ENCODE measurements at regions not wholly inside any gene's neighbourhood (a gene's known extent, or its start where the extent isn't known, plus 50 kb on each side); places are given as distances from the start of the nearest gene placed in this dataset.

- no peak for DNase-seq
These were observed 143.3 kb downstream of the RRAGC start for GRCh38 chr1:38716229-38716628.

- DNase-seq, result no peak
These were observed 144.2 kb downstream of the RRAGC start for GRCh38 chr1:38715415-38715814.

- DNase-seq, result no peak
These were observed 147.5 kb downstream of the RRAGC start for GRCh38 chr1:38712046-38712445.

GRCh38 chr1:38708701-38709258 is 150.8 kb downstream of the RRAGC start:
- no peak for DNase-seq

GRCh38 chr1:38701088-38701487 is 158.5 kb downstream of the RRAGC start:
- no peak for DNase-seq

GRCh38 chr1:38700077-38700470 is 159.5 kb downstream of the RRAGC start:
- DNase-seq, result no peak

- DNase-seq, result no peak
These were observed 160.1 kb downstream of the RRAGC start for GRCh38 chr1:38699330-38700076.

GRCh38 chr1:38697387-38697786 is 162.2 kb downstream of the RRAGC start:
- DNase-seq, result no peak

- DNase-seq, result no peak
These were observed 163.2 kb downstream of the RRAGC start for GRCh38 chr1:38696371-38696770.

- DNase-seq, result no peak
These were observed 165.8 kb downstream of the RRAGC start for GRCh38 chr1:38693759-38694158.

GRCh38 chr1:38693031-38693430 is 166.5 kb downstream of the RRAGC start:
- DNase-seq, result no peak

- DNase-seq, result no peak
These were observed 168.7 kb downstream of the RRAGC start for GRCh38 chr1:38690790-38691449.

- DNase-seq, result no peak
These were observed 172.7 kb downstream of the RRAGC start for GRCh38 chr1:38686927-38687255.

GRCh38 chr1:38686167-38686926 is 173.2 kb downstream of the RRAGC start:
- DNase-seq, result no peak

- DNase-seq, result no peak
These were observed 174.2 kb downstream of the RRAGC start for GRCh38 chr1:38685388-38685787.

GRCh38 chr1:38680801-38681510 is 178.6 kb downstream of the RRAGC start:
- no peak for DNase-seq

- no peak for DNase-seq
These were observed 181.8 kb downstream of the RRAGC start for GRCh38 chr1:38677756-38678155.

- DNase-seq, result no peak
These were observed 182.3 kb downstream of the RRAGC start for GRCh38 chr1:38677311-38677710.

GRCh38 chr1:38672692-38673091 is 186.9 kb downstream of the RRAGC start:
- no peak for DNase-seq

- no peak for DNase-seq
These were observed 188.4 kb downstream of the RRAGC start for GRCh38 chr1:38671221-38671620.

GRCh38 chr1:38670544-38671122 is 188.9 kb downstream of the RRAGC start:
- no peak for DNase-seq

- DNase-seq, result no peak
These were observed 191.9 kb downstream of the RRAGC start for GRCh38 chr1:38667626-38668025.

GRCh38 chr1:38662126-38662525 is 197.4 kb downstream of the RRAGC start:
- DNase-seq, result no peak

All from CD4-positive, alpha-beta T cell treated with Interleukin-15 for 1 hour (primary cell).